NT2/D1 (cell line): ENCODE measurements at regions not wholly inside any gene's neighbourhood (a gene's known extent, or its start where the extent isn't known, plus 50 kb on each side); places are given as distances from the start of the nearest gene placed in this dataset.

ENCODE experiments used
- DNase-seq: peaks from one replicate; pipeline ENCODE4 v3.0.0-alpha.2; 2011; ENCODE audit warnings: low read depth, low spot score
- H3K27me3 ChIP-seq: 2 replicates; pipeline ENCODE4 v1.6.0; 2011; ENCODE audit warnings: mild to moderate bottlenecking; ENCODE audit not compliant: insufficient read length, insufficient read depth
- H3K36me3 ChIP-seq: 2 replicates; pipeline ENCODE4 v1.6.1; 2011; ENCODE audit warnings: mild to moderate bottlenecking, low read length, mixed read lengths; ENCODE audit not compliant: insufficient read depth, insufficient read length
- H3K4me1 ChIP-seq: 2 replicates; pipeline ENCODE4 v1.5.1; 2011; ENCODE audit not compliant: insufficient read depth, insufficient read length
- H3K4me3 ChIP-seq: 2 replicates; pipeline ENCODE4 v1.5.1; 2011; ENCODE audit warnings: low read depth; ENCODE audit not compliant: insufficient read length
- H3K9ac ChIP-seq: 2 replicates; pipeline ENCODE4 v1.6.0; 2011; ENCODE audit warnings: low read depth; ENCODE audit not compliant: insufficient read length
- H3K9me3 ChIP-seq: 2 replicates; pipeline ENCODE4 v1.5.1; 2011; ENCODE audit warnings: mild to moderate bottlenecking, low read length; ENCODE audit not compliant: insufficient read depth
- SUZ12 ChIP-seq: IDR thresholded peaks from 2 replicates; pipeline ENCODE4 v1.6.1; 2011; ENCODE audit not compliant: insufficient read length, insufficient read depth; ENCODE audit errors: extremely low read depth
- YY1 ChIP-seq: IDR thresholded peaks from 2 replicates; pipeline ENCODE4 v1.6.1; 2011; ENCODE audit not compliant: insufficient read length, insufficient read depth
- ZNF274 ChIP-seq: IDR thresholded peaks from 2 replicates; pipeline ENCODE4 v1.6.1; 2011; ENCODE audit warnings: mild to moderate bottlenecking, low read depth, low read length

- H3K27me3 ChIP-seq, result no peaks in the 10 kb centered on the region
- no peak for TF ChIP-seq YY1
- no peak for TF ChIP-seq ZNF274
- no peak for TF ChIP-seq SUZ12
- no peak overlapping the region for H3K9ac ChIP-seq
- H3K9me3 ChIP-seq, result no peaks in the 10 kb centered on the region
- no peak for DNase-seq
- H3K4me3 ChIP-seq, result no peak overlapping the region
- H3K4me1 ChIP-seq, result no peaks in the 10 kb centered on the region
- H3K36me3 ChIP-seq, result no peaks in the 10 kb centered on the region
Measured at GRCh38 chrY:8705636-8706300, 631.5 kb upstream of the TSPY4 start.

GRCh38 chrY:8712296-8712695, 625.0 kb upstream of the TSPY4 start:
- Histone ChIP-seq H3K4me1 (no peaks in the 10 kb centered on the region), H3K27me3 (no peaks in the 10 kb centered on the region), H3K9me3 (no peaks in the 10 kb centered on the region), H3K9ac (no peak overlapping the region), H3K36me3 (no peaks in the 10 kb centered on the region), H3K4me3 (no peak overlapping the region)
- no peak for TF ChIP-seq SUZ12
- no peak for TF ChIP-seq YY1
- TF ChIP-seq ZNF274, result no peak
- DNase-seq, result no peak

GRCh38 chrY:8715226-8715625, 622.0 kb upstream of the TSPY4 start:
- Histone ChIP-seq H3K9me3 (no peaks in the 10 kb centered on the region), H3K4me3 (no peak overlapping the region), H3K4me1 (no peaks in the 10 kb centered on the region), H3K27me3 (no peaks in the 10 kb centered on the region), H3K36me3 (no peaks in the 10 kb centered on the region), H3K9ac (no peak overlapping the region)
- TF ChIP-seq SUZ12 (no peak), YY1 (no peak), ZNF274 (no peak)
- no peak for DNase-seq

GRCh38 chrY:8726616-8727015, 610.6 kb upstream of the TSPY4 start:
- Histone ChIP-seq H3K4me3 (no peak overlapping the region), H3K27me3 (no peaks in the 10 kb centered on the region), H3K36me3 (no peaks in the 10 kb centered on the region), H3K9me3 (no peaks in the 10 kb centered on the region), H3K9ac (no peak overlapping the region), H3K4me1 (no peaks in the 10 kb centered on the region)
- DNase-seq, result no peak
- TF ChIP-seq SUZ12, result no peak
- no peak for TF ChIP-seq ZNF274
- TF ChIP-seq YY1, result no peak

- Histone ChIP-seq H3K27me3 (no peaks in the 10 kb centered on the region), H3K4me1 (no peaks in the 10 kb centered on the region), H3K9me3 (no peaks in the 10 kb centered on the region), H3K36me3 (no peaks in the 10 kb centered on the region), H3K9ac (no peak overlapping the region), H3K4me3 (no peak overlapping the region)
- TF ChIP-seq ZNF274, result no peak
- TF ChIP-seq SUZ12, result no peak
- no peak for TF ChIP-seq YY1
- no peak for DNase-seq
Measured at GRCh38 chrY:8729971-8730370, 607.3 kb upstream of the TSPY4 start.

GRCh38 chrY:8741343-8742069, 595.8 kb upstream of the TSPY4 start:
- no peak overlapping the region for H3K4me3 ChIP-seq
- TF ChIP-seq YY1, result no peak
- no peak for TF ChIP-seq ZNF274
- TF ChIP-seq SUZ12, result no peak
- H3K4me1 ChIP-seq, result no peaks in the 10 kb centered on the region
- DNase-seq, result no peak
- no peaks in the 10 kb centered on the region for H3K36me3 ChIP-seq
- no peaks in the 10 kb centered on the region for H3K27me3 ChIP-seq
- no peaks in the 10 kb centered on the region for H3K9me3 ChIP-seq
- H3K9ac ChIP-seq, result no peak overlapping the region

- no peak overlapping the region for H3K4me3 ChIP-seq
- no peak for DNase-seq
- TF ChIP-seq YY1 (no peak), SUZ12 (no peak), ZNF274 (no peak)
- no peak overlapping the region for H3K9ac ChIP-seq
- H3K9me3 ChIP-seq, result no peaks in the 10 kb centered on the region
- H3K27me3 ChIP-seq, result no peaks in the 10 kb centered on the region
- no peaks in the 10 kb centered on the region for H3K36me3 ChIP-seq
- no peaks in the 10 kb centered on the region for H3K4me1 ChIP-seq
Measured at GRCh38 chrY:8764184-8764583, 573.1 kb upstream of the TSPY4 start.
